AG04450 (cell line): ENCODE measurements at regions not wholly inside any gene's neighbourhood (a gene's known extent, or its start where the extent isn't known, plus 50 kb on each side); places are given as distances from the start of the nearest gene placed in this dataset.

ENCODE experiments used
- CTCF ChIA-PET: fragments of 300-600, 350-600 bp; formaldehyde crosslinking; extraction: SDS; loops from one replicate; lab custom pipeline; 2022; ENCODE audit warnings: antibody characterized with exemption, inconsistent platforms; lab: Charles Lee
- POLR2A ChIA-PET: fragments of 350-600 bp; formaldehyde crosslinking; extraction: SDS; loops from one replicate; lab custom pipeline; 2021; ENCODE audit warnings: antibody characterized with exemption, inconsistent platforms; lab: Yijun Ruan, JAX
- DNase-seq: peaks from one replicate; pipeline ENCODE4 v3.0.0-alpha.2; 2011; ENCODE audit warnings: low read depth, low spot score
- H3K27ac ChIP-seq: one replicate; pipeline ENCODE4 v1.5.1; 2012; ENCODE audit warnings: low read depth, low read length, control low read depth
- H3K27me3 ChIP-seq: one replicate; pipeline ENCODE4 v1.6.0; 2012; ENCODE audit warnings: low read length; ENCODE audit not compliant: control insufficient read depth, insufficient read depth
- H3K4me3 ChIP-seq: 2 replicates; pipeline ENCODE4 v1.5.1; 2011; ENCODE audit warnings: mild to moderate bottlenecking, low read depth, low read length, control low read depth
- H3K9me3 ChIP-seq: 2 replicates; pipeline ENCODE4 v1.5.1; 2012; ENCODE audit warnings: low read length; ENCODE audit not compliant: control insufficient read depth, insufficient read depth
- CTCF ChIP-seq: IDR thresholded peaks from 2 replicates; pipeline ENCODE4 v1.5.1; 2011; ENCODE audit warnings: low read depth, low read length, control low read depth, inconsistent platforms

- ChIA-PET CTCF (no interaction called here), POLR2A (no interaction called here)
- no peak overlapping the region for H3K27ac ChIP-seq
- peaks cover 1% of the 10 kb centered on the region; the same call in 1 of the 2 replicates for H3K9me3 ChIP-seq
- no peak for DNase-seq
- TF ChIP-seq CTCF, result no peak
- H3K4me3 ChIP-seq, result no peak overlapping the region
- H3K27me3 ChIP-seq, result no peaks in the 10 kb centered on the region
Observed at GRCh38 chr4:133390198-133390855, 241.2 kb downstream of the PCDH10 start.

DNA sequence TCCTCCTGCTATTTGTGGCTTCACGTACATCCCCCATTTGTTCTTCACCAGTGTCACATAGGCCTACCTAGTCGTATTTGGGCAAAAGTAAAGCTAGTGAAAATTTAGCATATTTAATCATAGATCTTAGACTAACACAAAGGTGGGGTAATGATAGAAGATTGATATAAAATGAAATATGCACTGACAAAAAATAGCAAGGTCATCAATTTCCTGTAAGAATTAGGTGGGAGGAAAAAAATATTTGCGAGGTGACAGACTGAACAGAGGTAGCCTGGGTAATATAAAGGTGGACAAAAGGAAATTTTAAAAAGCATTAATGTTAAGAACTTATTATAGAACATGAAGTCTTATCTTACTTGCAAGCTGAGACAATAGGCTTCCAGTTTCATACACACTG lies 239.9 kb downstream of the PCDH10 start:
- POLR2A ChIA-PET, result no interaction called here
- no peaks in the 10 kb centered on the region for H3K27me3 ChIP-seq
- no peak overlapping the region for H3K27ac ChIP-seq
- no peak for DNase-seq
- no peak for TF ChIP-seq CTCF
- H3K9me3 ChIP-seq, result peaks cover 6% of the 10 kb centered on the region; the same call in 1 of the 2 replicates
- CTCF ChIA-PET, result no interaction called here
- H3K4me3 ChIP-seq, result no peak overlapping the region

DNA sequence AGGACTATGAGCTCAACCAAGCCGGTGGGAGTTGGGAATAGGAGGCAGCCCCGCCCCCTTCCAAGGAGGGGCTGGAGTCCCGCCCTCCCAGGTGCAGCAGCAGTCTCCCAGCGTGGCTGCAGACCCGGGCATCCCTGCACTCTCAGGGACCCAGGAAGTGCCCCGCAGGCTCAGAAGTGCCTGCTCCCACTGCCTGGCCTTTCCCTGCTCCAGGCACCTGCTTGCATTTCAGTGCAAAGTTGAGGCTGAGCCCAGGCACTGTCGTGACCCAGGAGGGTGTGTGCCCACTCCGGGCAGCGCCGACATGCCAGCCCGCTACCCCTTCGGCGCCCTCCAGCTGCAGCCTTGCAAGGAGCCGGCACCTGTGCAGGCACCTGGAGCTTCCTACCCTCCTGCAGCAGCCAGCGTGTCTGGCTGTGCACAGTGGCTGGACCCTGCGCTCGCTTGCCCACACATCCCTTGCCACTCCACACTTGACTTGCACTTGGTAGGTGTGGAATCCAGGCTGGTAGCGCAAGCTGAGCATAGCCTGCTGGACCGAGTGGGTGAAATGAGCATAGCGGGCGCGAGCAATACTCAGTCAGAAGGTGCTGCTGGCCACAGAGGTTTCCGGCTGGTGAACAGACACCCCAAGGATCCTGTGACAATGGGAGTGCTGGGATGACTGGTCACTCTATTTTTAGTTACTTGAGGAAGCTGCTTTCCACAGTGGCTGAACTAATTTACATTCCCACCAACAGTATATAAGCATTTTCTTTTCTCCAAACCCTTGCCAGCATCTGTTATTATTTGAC lies 236.3 kb downstream of the PCDH10 start:
- ChIA-PET POLR2A (no interaction called here), CTCF (no interaction called here)
- Histone ChIP-seq H3K4me3 (no peak overlapping the region), H3K9me3 (peaks cover 6% of the 10 kb centered on the region; the same call in 1 of the 2 replicates), H3K27ac (no peak overlapping the region), H3K27me3 (no peaks in the 10 kb centered on the region)
- TF ChIP-seq CTCF, result no peak
- DNase-seq, result no peak

GRCh38 chr4:133379681-133380438 lies 230.8 kb downstream of the PCDH10 start:
- H3K27ac ChIP-seq, result no peak overlapping the region
- no peak for DNase-seq
- CTCF ChIA-PET, result no interaction called here
- no peaks in the 10 kb centered on the region for H3K9me3 ChIP-seq
- H3K27me3 ChIP-seq, result no peaks in the 10 kb centered on the region
- POLR2A ChIA-PET, result no interaction called here
- no peak for TF ChIP-seq CTCF
- H3K4me3 ChIP-seq, result no peak overlapping the region
